ENCODE measurements at regions not wholly inside any gene's neighbourhood (a gene's known extent, or its start where the extent isn't known, plus 50 kb on each side); places are given as distances from the start of the nearest gene placed in this dataset.

DNA sequence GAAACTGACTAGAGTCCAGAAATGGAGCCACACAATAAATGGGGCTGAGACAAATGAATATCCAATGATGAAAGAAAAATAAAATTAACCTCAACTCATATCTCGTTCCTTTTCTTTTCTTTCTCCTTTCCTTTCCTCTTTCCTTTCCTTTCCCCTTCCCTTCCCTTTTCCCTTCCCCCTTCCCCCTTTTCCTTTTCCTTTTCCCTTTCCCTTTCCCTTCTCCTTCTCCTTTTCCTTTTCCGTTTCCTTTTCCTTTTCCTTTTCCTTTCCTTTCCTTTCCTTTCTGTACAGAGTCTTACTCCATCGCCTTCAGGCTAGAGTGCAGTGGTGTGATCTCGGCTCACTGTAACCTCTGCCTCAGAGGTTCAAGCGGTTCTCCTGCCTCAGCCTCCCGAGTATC, 146.3 kb downstream of the RTL9 start:
- TF ChIP-seq, protein P1, sequence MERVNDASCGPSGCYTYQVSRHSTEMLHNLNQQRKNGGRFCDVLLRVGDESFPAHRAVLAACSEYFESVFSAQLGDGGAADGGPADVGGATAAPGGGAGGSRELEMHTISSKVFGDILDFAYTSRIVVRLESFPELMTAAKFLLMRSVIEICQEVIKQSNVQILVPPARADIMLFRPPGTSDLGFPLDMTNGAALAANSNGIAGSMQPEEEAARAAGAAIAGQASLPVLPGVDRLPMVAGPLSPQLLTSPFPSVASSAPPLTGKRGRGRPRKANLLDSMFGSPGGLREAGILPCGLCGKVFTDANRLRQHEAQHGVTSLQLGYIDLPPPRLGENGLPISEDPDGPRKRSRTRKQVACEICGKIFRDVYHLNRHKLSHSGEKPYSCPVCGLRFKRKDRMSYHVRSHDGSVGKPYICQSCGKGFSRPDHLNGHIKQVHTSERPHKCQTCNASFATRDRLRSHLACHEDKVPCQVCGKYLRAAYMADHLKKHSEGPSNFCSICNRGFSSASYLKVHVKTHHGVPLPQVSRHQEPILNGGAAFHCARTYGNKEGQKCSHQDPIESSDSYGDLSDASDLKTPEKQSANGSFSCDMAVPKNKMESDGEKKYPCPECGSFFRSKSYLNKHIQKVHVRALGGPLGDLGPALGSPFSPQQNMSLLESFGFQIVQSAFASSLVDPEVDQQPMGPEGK (CRISPR knock-in tag; IDR thresholded peaks at IDR 0.05; ENCODE audit: borderline replicate concordance) = no peak
- no peak for TF ChIP-seq ISL1 (CRISPR knock-in tag; IDR thresholded peaks at IDR 0.05)
- ATAC-seq = no peak

DNA sequence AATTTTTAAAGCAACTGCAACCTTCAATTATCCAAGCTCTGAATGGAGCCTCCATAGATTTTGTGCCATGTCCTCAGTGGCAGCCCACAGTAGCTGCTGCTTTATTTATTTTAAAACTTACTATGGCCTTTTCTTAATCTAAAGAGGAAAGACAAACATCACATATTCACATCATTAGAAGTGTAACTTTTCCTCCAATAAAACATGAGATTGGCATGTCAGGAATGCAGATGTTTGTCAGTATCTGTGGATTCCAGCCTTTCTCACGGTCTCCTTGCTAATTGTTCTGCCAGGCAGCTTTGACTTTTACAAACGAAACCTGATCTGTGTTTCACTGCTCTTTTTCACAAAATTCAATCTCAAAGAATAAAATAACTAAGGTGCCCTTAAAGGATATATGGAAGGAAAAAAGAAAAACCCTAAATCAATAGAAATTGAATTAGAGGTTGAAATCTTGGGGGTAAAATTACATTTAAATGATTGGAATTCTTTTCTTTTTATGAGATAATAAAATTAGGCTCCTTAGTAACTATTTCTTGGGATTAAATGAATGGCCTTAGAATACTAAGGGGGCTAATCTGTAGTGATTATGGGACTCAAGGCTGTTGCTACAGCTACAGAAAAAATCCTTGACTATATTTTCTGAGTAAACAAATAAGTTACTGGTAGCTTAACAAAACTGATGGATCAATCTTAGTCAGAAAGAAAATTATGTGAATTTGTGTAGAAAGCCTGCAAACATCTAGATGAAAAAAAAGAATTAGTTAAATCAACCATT, 151.3 kb downstream of the RTL9 start:
- TF ChIP-seq, protein P2, sequence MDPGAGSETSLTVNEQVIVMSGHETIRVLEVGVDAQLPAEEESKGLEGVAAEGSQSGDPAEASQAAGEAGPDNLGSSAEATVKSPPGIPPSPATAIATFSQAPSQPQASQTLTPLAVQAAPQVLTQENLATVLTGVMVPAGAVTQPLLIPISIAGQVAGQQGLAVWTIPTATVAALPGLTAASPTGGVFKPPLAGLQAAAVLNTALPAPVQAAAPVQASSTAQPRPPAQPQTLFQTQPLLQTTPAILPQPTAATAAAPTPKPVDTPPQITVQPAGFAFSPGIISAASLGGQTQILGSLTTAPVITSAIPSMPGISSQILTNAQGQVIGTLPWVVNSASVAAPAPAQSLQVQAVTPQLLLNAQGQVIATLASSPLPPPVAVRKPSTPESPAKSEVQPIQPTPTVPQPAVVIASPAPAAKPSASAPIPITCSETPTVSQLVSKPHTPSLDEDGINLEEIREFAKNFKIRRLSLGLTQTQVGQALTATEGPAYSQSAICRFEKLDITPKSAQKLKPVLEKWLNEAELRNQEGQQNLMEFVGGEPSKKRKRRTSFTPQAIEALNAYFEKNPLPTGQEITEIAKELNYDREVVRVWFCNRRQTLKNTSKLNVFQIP (CRISPR knock-in tag; IDR thresholded peaks at IDR 0.05; ENCODE audit: borderline replicate concordance, low read depth) = no peak
- TF ChIP-seq ZNF565 (CRISPR knock-in tag; conservative IDR thresholded peaks at IDR 0.05; ENCODE audit: low read depth) = no peak
- TF ChIP-seq, protein P1 (CRISPR knock-in tag; IDR thresholded peaks at IDR 0.05; ENCODE audit: borderline replicate concordance) = no peak
- TF ChIP-seq, protein P3, sequence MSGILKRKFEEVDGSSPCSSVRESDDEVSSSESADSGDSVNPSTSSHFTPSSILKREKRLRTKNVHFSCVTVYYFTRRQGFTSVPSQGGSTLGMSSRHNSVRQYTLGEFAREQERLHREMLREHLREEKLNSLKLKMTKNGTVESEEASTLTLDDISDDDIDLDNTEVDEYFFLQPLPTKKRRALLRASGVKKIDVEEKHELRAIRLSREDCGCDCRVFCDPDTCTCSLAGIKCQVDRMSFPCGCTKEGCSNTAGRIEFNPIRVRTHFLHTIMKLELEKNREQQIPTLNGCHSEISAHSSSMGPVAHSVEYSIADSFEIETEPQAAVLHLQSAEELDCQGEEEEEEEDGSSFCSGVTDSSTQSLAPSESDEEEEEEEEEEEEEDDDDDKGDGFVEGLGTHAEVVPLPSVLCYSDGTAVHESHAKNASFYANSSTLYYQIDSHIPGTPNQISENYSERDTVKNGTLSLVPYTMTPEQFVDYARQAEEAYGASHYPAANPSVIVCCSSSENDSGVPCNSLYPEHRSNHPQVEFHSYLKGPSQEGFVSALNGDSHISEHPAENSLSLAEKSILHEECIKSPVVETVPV (CRISPR knock-in tag; IDR thresholded peaks at IDR 0.05) = no peak
- no peak for TF ChIP-seq ZFP3 (CRISPR knock-in tag; IDR thresholded peaks at IDR 0.05)

DNA sequence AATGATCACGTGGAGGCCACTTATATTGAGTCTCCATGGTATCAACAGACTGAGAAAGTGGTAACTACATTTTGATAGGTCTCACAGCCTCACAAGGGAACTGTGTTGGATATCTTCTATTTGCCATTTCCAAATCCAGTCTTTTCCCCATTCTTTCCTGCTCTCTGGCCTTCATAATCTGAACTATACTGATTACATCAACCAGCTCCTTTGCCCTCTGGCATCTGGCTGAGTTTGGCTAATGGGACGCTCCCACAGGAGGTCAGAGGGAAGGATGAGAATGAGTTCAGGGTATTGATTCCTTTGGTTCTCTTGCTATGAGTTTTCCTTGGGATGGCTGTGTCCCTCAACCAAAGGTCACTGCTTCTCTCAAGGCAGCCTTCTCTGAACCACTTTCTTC, 152.6 kb downstream of the RTL9 start:
- ATAC-seq = no peak
- TF ChIP-seq ZNF70 (CRISPR knock-in tag; IDR thresholded peaks at IDR 0.05) (no peak), ZC3H10 (CRISPR knock-in tag; IDR thresholded peaks at IDR 0.05) (no peak), CSDC2 (CRISPR knock-in tag; IDR thresholded peaks at IDR 0.05) (no peak), ZNF8 (CRISPR knock-in tag; IDR thresholded peaks at IDR 0.05) (no peak), ZFP30 (CRISPR knock-in tag; IDR thresholded peaks at IDR 0.05) (no peak)

More for the DNA sequence above, 151.3 kb downstream of the RTL9 start:
- ATAC-seq = no peak

DNA sequence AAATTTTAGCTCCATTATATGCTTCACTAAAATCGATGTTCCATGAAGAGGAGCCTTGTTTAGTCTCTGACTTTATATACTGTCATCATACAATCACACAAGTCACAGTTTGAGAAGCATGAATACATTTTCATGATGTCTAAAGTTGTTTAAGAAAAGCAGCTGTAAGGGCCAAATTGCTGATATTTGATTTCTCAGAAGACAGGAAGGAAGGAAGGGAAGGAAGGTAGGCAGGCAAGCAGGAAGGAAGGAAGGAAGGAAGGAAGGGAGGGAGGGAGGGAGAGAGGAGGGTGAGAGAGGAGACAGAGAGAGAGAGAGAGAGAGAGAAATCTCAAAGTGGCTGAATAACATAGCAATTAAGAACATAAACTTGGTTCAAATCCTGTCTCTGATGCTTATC, 153.7 kb downstream of the RTL9 start:
- TF ChIP-seq PPARA (CRISPR knock-in tag; IDR thresholded peaks at IDR 0.05; ENCODE audit: borderline replicate concordance) (no peak), ZFP30 (CRISPR knock-in tag; IDR thresholded peaks at IDR 0.05) (no peak), ZNF565 (CRISPR knock-in tag; conservative IDR thresholded peaks at IDR 0.05; ENCODE audit: low read depth) (no peak), TOX (CRISPR knock-in tag; IDR thresholded peaks at IDR 0.05; ENCODE audit: borderline replicate concordance) (no peak), ZNF8 (CRISPR knock-in tag; IDR thresholded peaks at IDR 0.05) (no peak), ZC3H10 (CRISPR knock-in tag; IDR thresholded peaks at IDR 0.05) (no peak), GLIS3 (CRISPR knock-in tag; IDR thresholded peaks at IDR 0.05) (no peak), ESRRG (CRISPR knock-in tag; IDR thresholded peaks at IDR 0.05) (no peak), ZNF70 (CRISPR knock-in tag; IDR thresholded peaks at IDR 0.05) (no peak), TCF4 (CRISPR knock-in tag; IDR thresholded peaks at IDR 0.05; ENCODE audit: borderline replicate concordance) (no peak), ISL1 (CRISPR knock-in tag; IDR thresholded peaks at IDR 0.05) (no peak), OSR1 (CRISPR knock-in tag; IDR thresholded peaks at IDR 0.05) (no peak), BACH2 (CRISPR knock-in tag; IDR thresholded peaks at IDR 0.05; ENCODE audit: borderline replicate concordance) (no peak), ARNTL (CRISPR knock-in tag; IDR thresholded peaks at IDR 0.05; ENCODE audit: borderline replicate concordance, low read depth) (no peak), CSDC2 (CRISPR knock-in tag; IDR thresholded peaks at IDR 0.05) (no peak), ZFP3 (CRISPR knock-in tag; IDR thresholded peaks at IDR 0.05) (no peak), SNAI2 (CRISPR knock-in tag; IDR thresholded peaks at IDR 0.05) (no peak)
- TF ChIP-seq, protein P4, sequence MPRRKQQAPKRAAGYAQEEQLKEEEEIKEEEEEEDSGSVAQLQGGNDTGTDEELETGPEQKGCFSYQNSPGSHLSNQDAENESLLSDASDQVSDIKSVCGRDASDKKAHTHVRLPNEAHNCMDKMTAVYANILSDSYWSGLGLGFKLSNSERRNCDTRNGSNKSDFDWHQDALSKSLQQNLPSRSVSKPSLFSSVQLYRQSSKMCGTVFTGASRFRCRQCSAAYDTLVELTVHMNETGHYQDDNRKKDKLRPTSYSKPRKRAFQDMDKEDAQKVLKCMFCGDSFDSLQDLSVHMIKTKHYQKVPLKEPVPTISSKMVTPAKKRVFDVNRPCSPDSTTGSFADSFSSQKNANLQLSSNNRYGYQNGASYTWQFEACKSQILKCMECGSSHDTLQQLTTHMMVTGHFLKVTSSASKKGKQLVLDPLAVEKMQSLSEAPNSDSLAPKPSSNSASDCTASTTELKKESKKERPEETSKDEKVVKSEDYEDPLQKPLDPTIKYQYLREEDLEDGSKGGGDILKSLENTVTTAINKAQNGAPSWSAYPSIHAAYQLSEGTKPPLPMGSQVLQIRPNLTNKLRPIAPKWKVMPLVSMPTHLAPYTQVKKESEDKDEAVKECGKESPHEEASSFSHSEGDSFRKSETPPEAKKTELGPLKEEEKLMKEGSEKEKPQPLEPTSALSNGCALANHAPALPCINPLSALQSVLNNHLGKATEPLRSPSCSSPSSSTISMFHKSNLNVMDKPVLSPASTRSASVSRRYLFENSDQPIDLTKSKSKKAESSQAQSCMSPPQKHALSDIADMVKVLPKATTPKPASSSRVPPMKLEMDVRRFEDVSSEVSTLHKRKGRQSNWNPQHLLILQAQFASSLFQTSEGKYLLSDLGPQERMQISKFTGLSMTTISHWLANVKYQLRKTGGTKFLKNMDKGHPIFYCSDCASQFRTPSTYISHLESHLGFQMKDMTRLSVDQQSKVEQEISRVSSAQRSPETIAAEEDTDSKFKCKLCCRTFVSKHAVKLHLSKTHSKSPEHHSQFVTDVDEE (CRISPR knock-in tag; IDR thresholded peaks at IDR 0.05) = no peak
- TF ChIP-seq, protein P1 (CRISPR knock-in tag; IDR thresholded peaks at IDR 0.05; ENCODE audit: borderline replicate concordance) = no peak
- TF ChIP-seq, protein P5, sequence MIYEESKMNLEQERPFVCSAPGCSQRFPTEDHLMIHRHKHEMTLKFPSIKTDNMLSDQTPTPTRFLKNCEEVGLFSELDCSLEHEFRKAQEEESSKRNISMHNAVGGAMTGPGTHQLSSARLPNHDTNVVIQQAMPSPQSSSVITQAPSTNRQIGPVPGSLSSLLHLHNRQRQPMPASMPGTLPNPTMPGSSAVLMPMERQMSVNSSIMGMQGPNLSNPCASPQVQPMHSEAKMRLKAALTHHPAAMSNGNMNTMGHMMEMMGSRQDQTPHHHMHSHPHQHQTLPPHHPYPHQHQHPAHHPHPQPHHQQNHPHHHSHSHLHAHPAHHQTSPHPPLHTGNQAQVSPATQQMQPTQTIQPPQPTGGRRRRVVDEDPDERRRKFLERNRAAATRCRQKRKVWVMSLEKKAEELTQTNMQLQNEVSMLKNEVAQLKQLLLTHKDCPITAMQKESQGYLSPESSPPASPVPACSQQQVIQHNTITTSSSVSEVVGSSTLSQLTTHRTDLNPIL (CRISPR knock-in tag; IDR thresholded peaks at IDR 0.05; ENCODE audit: low read depth) = no peak
- no peak for ATAC-seq
